Stimulated activated CD8-positive, alpha-beta memory T cell treated with anti-CD3 and anti-CD28 coated beads, Interleukin-15, amount 100 ng/mL, for 1 hour (primary cell): ENCODE measurements at regions not wholly inside any gene's neighbourhood (a gene's known extent, or its start where the extent isn't known, plus 50 kb on each side); places are given as distances from the start of the nearest gene placed in this dataset.
"Not testable (repeated sequence)": the region's sequence is repeated elsewhere in the genome, so short reads cannot be mapped to it uniquely, and the experiment has no call there.

Experiments used
- DNase-seq: peaks from one replicate; pipeline ENCODE4 v3.0.0-alpha.2; 2020; ENCODE audit warnings: low read depth

DNA sequence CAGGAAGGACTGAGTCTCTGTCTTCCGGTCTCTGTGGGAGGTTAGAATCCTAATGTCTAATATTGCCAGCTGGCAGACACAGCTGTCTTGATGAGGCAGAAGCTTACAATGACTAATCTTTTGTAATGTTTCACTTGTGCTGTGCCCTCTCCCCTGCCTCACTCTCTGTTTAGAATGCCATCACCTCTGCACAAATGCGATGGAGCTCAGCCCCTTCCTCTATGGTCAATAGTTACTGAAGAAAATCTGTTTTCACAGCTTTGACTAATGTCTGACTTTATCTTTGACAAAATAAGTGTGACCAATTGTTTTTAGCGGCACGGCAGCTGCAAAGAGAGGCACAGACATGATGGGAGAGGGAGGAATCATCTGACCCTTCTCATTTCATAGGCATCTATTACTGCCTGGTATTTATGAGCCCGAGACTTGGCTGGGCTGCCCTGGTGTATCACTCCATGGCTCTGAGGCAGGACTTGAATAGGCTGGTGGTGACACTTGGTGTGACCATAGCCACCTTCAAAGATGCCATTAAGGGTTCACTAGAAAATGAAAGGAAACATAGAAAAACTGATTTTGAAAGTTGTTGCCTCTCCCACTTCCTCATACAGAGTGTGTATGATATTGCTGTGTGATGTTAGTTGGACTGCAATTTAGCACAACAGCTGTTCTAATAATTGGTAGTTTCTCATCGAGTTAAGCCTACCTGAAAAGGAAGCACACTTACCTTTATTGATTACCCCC lies 163.2 kb upstream of the NBPF11 start:
- no peak for DNase-seq

DNA sequence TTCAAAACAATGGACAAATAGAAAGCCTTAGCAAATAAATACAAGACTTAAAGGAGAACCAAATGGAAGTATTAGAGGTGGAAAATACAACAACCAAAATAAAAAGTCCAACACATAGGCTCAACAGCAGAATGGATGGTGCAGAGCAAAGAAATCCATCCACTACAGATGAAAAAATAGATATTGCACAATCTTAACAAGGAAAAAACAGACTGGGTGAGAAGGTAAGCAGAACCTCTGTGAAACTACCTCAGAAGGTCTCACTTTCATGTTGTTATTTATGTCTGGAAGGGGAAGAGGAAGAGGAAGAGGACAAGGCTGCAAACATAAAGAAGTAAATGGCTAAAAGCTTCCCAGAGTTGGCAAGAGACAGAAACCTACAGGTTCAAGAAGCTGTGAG lies 158.7 kb upstream of the NBPF11 start:
- no peak for DNase-seq

DNA sequence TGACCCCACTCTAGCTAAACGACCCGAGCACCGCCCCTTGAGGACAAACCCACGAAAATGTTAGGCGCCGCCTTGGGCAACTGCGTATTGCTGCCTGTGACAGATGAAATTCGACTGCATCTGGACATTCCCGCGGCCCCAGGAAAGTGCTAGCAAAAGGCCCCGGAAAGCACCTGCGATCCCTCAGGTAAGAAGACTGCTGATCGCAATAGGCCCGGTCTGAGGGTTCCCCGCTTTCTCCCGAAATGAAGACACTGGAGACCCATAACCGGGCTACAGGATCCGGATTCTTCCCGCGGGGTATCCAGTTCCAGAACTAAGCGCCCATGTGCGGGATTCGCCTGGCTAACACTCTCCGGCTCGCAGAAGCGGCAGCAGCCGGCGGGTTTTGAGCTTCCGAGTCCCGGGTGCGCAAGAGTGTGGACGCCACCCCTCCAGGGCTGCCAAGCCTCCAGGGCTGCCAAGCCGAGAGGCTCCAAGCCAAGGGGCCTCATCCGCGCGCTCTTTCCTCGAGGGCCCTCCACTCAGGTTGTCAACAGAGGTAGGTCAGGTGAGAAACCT lies 157.9 kb upstream of the NBPF11 start:
- DNase-seq = no peak

GRCh38 chr1:148308832-148309458 lies 156.9 kb upstream of the NBPF11 start:
- DNase-seq = no peak

DNA sequence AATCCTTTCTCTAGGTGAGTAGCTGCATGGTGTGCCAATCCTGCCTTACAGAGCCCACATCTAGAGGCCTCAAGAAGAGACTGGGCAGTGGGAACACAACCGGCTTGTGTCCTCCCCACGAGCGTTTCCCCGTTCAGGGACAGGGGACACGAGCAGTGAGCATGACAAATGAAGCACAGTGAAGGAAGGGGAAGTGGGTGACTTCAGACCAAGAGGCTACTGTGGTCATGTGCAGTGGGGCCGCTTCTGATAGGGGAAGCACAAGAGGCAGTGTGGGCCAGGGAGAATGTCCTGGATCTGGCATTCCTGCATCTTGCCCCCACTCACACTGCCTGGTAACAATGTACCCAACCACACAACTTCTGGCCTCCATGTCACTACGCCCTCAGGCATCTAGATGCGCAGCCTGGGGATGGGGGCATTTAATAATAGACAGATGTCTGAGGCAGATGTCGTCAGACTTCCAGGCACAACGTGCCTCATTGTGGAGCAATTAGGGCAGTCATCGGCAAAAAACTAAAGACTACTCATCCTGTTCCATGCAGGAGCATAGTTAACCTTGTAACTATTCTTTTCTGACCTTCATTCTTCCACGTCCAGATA lies 155.6 kb upstream of the NBPF11 start:
- no peak for DNase-seq

GRCh38 chr1:148304935-148305334 lies 152.9 kb upstream of the NBPF11 start:
- DNase-seq = not testable (repeated sequence)

DNA sequence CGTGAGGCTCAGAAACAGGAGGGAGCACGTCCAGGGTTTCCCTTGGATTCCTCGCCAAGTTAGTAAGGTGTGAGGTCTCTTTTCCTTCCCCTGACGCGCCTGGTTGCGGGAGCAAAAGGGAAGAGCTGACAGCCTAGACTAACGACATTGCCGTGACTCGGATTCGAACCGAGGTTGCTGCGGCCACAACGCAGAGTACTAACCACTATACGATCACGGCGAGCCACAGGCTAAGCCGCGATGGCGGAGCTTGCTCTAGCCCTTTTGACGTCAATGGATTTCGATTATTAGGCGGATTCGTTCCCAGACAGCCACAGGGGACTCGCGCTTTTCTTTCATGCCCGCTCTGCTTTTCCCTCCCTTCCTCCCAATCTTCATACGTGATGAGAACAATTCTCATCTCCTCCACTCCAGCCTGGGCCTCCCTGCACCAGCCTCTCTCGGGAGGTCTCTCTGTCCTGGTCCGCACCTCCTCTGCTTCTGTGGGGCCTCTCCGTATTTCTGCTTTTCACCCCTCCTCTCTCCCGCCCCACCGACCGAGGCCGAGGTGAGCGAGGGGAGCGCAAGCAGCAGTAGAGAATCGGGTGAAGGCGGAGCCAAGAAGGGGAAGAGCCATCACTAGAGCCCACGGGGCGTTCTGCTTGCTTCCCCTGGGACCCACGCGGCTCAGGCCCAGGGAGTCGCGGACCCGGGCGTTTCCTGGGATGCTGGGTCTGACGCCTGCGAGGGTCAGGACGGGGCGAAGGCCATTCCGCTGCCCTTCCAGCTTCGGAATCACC lies 150.7 kb upstream of the NBPF11 start:
- DNase-seq = peak; percentile 12

GRCh38 chr1:148297852-148298251 lies 145.8 kb upstream of the NBPF11 start:
- not testable (repeated sequence) for DNase-seq

DNA sequence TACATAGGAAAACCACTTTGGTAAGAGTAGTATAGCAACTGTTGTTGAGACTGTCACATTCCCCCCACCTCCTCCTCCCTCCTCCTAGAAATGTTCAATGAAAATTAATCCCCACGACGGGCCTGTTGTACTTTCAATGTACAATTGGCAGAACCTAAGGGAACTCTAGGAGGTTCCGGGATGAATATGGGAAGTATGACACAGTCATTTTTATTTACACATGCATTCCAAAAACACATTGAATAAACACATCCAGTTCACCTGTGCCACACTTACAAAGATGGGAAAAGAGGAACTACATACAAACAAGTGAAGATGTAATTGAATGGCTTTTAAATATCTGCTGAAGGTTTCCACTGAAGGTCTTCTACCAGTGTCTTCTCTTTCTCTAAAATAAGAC lies 144.4 kb upstream of the NBPF11 start:
- DNase-seq = no peak

- DNase-seq = no peak
These were observed 142.2 kb upstream of the NBPF11 start for GRCh38 chr1:148294116-148294807.

DNA sequence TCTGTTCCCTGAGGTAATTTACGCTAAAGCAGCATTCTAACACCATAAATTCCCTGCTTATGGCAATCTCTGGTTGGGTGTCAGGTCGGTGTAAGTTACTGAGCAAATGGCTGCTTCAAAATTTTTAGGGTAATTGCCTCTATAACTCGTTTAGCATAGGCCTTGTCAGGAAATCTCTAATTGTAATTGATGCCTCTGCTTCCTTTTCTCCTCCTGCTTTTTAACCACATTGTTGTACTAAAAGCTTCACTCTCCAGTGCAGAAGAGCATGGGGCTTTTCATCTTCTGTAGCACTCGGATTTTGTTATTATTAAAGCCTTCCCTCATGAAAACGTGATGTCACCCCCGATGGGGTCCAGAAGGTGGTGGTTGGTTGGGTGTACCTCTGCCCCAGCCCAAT lies 141.6 kb upstream of the NBPF11 start:
- DNase-seq = no peak

DNA sequence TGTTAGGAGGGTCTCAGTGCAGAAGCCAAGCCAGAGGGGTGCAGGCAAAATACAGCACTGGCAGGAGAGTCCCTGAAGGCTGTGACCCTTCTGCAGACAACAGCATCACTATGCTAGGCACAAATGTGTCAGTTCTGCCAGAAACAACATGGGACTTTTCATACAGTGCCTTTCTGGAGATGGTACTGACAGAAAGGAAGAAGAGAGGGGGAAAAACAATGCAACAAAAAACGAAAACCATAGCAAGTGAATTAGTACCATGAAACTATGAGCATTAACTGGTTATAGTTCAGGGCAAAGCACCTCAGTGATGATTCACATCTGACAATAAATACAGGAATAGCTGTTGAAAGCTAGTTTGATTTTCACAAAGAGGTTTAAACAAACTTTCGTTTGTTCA lies 140.8 kb upstream of the NBPF11 start:
- no peak for DNase-seq

- DNase-seq = no peak
These were observed 138.8 kb upstream of the NBPF11 start for GRCh38 chr1:148290881-148291280.

DNA sequence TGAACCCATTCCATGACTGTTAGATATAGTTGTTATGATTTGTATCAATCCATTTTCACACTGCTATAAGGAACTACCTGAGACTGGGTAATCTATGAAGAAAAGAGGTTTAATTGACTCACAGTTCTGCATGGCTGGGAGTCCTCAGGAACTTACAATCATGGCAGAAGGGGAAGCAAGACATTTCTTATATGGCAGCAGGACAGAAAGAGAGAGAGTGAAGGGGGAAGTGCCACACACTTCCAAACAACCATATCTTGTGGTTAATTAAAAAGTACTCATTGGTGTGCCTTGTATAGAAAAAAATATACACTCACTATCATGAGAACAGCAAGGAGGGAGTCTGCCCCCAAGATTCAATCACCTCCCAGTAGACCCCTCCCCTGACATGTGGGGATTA lies 137.6 kb upstream of the NBPF11 start:
- no peak for DNase-seq

- not testable (repeated sequence) for DNase-seq
These were observed 133.9 kb upstream of the NBPF11 start for GRCh38 chr1:148285946-148286345.

- DNase-seq = not testable (repeated sequence)
These were observed 128.9 kb upstream of the NBPF11 start for GRCh38 chr1:148280831-148281572.

- not testable (repeated sequence) for DNase-seq
These were observed 127.0 kb upstream of the NBPF11 start for GRCh38 chr1:148279002-148279542.

DNA sequence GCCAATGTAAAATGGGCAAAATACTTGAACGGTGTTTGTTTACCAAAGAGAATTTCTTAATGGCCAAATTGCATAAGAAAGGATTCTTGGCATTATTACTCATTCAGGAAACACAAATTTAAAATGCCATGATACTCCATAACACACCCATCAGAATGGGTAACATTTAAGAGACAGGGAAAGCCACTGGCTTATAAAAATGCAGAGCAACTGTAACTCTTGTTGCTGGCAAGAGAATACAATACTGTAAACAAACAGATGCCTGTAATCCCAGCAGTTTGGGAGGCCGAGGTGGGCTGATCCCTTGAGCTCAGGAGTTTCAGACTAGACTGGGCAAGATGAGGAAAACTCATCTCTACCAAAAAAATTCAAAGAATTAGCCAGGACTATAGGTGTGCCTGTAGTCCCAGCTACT lies 125.8 kb upstream of the NBPF11 start:
- not testable (repeated sequence) for DNase-seq

- not testable (repeated sequence) for DNase-seq
These were observed 115.0 kb upstream of the NBPF11 start for GRCh38 chr1:148267066-148267465.
